ENCODE measurements at regions not wholly inside any gene's neighbourhood (a gene's known extent, or its start where the extent isn't known, plus 50 kb on each side); places are given as distances from the start of the nearest gene placed in this dataset.

DNA sequence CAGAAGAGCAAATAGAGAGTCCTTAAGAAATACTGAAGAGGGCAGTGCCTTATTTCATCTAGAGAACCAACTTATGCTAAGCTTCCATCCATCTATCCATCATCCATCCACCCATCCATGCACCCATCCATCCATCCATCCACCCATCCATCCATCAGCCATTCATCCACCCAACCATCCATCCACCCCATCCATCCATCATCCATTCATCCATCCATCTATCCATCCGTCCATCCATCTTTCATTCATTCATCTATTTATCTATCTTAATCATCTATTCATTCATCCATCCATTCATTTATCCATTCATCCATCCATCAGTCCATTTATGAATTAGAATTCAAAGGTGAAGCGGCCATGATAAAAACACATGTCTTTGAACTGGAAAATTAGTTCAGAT lies 171.5 kb upstream of the FMN2 start:
- in situ Hi-C loops (cut with MboI), result no loop called here
- Histone ChIP-seq H2AFZ (ENCODE audit: low read depth, low read length) (no peak overlapping the region), H4K20me1 (replicated peaks; ENCODE audit: control insufficient read depth, insufficient read depth, low read length) (no peaks in the 10 kb centered on the region), H3K9me3 (replicated peaks; ENCODE audit: control insufficient read depth, insufficient read depth, low read depth, low read length) (no peaks in the 10 kb centered on the region; the same call in 1 of the 2 replicates), H3K4me2 (ENCODE audit: insufficient read depth, low read length) (no peak overlapping the region), H3K9me1 (ENCODE audit: control insufficient read depth, insufficient read depth, low read length) (no peaks in the 10 kb centered on the region), H3K36me3 (ENCODE audit: control insufficient read depth, insufficient read depth, low read length) (no peaks in the 10 kb centered on the region), H3K4me1 (replicated peaks in 1 of 2; ENCODE audit: control insufficient read depth in 2 of 2, insufficient read depth in 2 of 2, low read length in 2 of 2) (no peaks in the 10 kb centered on the region), H3K4me3 (no peak overlapping the region), H3K79me2 (ENCODE audit: control insufficient read depth, insufficient read depth, low read length) (no peaks in the 10 kb centered on the region), H3K27me3 (ENCODE audit: control insufficient read depth in 2 of 2, insufficient read depth in 2 of 2, low read length in 2 of 2) (no peaks in the 10 kb centered on the region), H3K27ac (ENCODE audit: extremely low read depth, low read depth, low read length) (no peak overlapping the region), H3K9ac (ENCODE audit: insufficient read depth in 1 of 2, low read depth in 2 of 2, low read length in 2 of 2) (no peak overlapping the region)
- intact Hi-C loops (cut with micrococcal nuclease), result no loop called here
- CTCF ChIA-PET (ENCODE audit: low intra/inter-chr PET ratio), result no interaction called here
- no peak for DNase-seq (ENCODE audit: extremely low read depth in 1 of 4, low spot score in 3 of 4)
- POLR2A ChIA-PET, result no interaction called here
- 2% methylated on average over 2 of the region's 2 CpGs for WGBS (ENCODE audit: insufficient coverage, low coverage, missing lambda C conversion rate)
- FAIRE-seq, result no peak
- no peak for ATAC-seq
- no TSS peak for BruUV-seq (replicated peaks)
- TF ChIP-seq, protein P1, sequence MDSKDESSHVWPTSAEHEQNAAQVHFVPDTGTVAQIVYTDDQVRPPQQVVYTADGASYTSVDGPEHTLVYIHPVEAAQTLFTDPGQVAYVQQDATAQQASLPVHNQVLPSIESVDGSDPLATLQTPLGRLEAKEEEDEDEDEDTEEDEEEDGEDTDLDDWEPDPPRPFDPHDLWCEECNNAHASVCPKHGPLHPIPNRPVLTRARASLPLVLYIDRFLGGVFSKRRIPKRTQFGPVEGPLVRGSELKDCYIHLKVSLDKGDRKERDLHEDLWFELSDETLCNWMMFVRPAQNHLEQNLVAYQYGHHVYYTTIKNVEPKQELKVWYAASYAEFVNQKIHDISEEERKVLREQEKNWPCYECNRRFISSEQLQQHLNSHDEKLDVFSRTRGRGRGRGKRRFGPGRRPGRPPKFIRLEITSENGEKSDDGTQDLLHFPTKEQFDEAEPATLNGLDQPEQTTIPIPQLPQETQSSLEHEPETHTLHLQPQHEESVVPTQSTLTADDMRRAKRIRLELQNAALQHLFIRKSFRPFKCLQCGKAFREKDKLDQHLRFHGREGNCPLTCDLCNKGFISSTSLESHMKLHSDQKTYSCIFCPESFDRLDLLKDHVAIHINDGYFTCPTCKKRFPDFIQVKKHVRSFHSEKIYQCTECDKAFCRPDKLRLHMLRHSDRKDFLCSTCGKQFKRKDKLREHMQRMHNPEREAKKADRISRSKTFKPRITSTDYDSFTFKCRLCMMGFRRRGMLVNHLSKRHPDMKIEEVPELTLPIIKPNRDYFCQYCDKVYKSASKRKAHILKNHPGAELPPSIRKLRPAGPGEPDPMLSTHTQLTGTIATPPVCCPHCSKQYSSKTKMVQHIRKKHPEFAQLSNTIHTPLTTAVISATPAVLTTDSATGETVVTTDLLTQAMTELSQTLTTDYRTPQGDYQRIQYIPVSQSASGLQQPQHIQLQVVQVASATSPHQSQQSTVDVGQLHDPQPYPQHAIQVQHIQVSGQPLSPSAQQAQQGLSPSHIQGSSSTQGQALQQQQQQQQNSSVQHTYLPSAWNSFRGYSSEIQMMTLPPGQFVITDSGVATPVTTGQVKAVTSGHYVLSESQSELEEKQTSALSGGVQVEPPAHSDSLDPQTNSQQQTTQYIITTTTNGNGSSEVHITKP (IDR thresholded peaks at IDR 0.05; ENCODE audit: partially characterized antibody), result no peak
- TF ChIP-seq, protein P2, sequence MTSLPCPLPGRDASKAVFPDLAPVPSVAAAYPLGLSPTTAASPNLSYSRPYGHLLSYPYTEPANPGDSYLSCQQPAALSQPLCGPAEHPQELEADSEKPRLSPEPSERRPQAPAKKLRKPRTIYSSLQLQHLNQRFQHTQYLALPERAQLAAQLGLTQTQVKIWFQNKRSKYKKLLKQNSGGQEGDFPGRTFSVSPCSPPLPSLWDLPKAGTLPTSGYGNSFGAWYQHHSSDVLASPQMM (CRISPR knock-in tag; IDR thresholded peaks at IDR 0.05), result no peak
- TF ChIP-seq ZNF217 (CRISPR knock-in tag; IDR thresholded peaks at IDR 0.05) (no peak), POLR2B (IDR thresholded peaks at IDR 0.05; ENCODE audit: low read depth, partially characterized antibody) (no peak), ZNF3 (CRISPR knock-in tag; IDR thresholded peaks at IDR 0.05) (no peak), HDGF (IDR thresholded peaks at IDR 0.05) (no peak), ATF7 (IDR thresholded peaks at IDR 0.05) (no peak), CCAR2 (IDR thresholded peaks at IDR 0.05; ENCODE audit: low read depth, low read length) (no peak), DMBX1 (CRISPR knock-in tag; IDR thresholded peaks at IDR 0.05; ENCODE audit: borderline replicate concordance) (no peak)
- TF ChIP-seq, protein P3, sequence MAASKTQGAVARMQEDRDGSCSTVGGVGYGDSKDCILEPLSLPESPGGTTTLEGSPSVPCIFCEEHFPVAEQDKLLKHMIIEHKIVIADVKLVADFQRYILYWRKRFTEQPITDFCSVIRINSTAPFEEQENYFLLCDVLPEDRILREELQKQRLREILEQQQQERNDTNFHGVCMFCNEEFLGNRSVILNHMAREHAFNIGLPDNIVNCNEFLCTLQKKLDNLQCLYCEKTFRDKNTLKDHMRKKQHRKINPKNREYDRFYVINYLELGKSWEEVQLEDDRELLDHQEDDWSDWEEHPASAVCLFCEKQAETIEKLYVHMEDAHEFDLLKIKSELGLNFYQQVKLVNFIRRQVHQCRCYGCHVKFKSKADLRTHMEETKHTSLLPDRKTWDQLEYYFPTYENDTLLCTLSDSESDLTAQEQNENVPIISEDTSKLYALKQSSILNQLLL (CRISPR knock-in tag; IDR thresholded peaks at IDR 0.05; ENCODE audit: borderline replicate concordance), result no peak
- TF ChIP-seq, protein P4, sequence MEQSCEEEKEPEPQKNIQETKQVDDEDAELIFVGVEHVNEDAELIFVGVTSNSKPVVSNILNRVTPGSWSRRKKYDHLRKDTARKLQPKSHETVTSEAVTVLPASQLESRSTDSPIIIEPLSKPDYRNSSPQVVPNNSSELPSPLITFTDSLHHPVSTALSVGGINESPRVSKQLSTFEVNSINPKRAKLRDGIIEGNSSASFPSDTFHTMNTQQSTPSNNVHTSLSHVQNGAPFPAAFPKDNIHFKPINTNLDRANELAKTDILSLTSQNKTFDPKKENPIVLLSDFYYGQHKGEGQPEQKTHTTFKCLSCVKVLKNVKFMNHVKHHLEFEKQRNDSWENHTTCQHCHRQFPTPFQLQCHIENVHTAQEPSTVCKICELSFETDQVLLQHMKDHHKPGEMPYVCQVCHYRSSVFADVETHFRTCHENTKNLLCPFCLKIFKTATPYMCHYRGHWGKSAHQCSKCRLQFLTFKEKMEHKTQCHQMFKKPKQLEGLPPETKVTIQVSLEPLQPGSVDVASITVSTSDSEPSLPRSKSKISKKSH (CRISPR knock-in tag; IDR thresholded peaks at IDR 0.05), result no peak
- TF ChIP-seq, protein P5, sequence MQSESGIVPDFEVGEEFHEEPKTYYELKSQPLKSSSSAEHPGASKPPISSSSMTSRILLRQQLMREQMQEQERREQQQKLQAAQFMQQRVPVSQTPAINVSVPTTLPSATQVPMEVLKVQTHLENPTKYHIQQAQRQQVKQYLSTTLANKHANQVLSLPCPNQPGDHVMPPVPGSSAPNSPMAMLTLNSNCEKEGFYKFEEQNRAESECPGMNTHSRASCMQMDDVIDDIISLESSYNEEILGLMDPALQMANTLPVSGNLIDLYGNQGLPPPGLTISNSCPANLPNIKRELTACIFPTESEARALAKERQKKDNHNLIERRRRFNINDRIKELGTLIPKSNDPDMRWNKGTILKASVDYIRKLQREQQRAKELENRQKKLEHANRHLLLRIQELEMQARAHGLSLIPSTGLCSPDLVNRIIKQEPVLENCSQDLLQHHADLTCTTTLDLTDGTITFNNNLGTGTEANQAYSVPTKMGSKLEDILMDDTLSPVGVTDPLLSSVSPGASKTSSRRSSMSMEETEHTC (IDR thresholded peaks at IDR 0.05), result no peak
- TF ChIP-seq, protein P6, sequence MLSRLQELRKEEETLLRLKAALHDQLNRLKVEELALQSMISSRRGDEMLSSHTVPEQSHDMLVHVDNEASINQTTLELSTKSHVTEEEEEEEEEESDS (CRISPR knock-in tag; IDR thresholded peaks at IDR 0.05), result no peak

Measured in K562 (cell line).